ENCODE measurements at regions not wholly inside any gene's neighbourhood (a gene's known extent, or its start where the extent isn't known, plus 50 kb on each side); places are given as distances from the start of the nearest gene placed in this dataset.

DNA sequence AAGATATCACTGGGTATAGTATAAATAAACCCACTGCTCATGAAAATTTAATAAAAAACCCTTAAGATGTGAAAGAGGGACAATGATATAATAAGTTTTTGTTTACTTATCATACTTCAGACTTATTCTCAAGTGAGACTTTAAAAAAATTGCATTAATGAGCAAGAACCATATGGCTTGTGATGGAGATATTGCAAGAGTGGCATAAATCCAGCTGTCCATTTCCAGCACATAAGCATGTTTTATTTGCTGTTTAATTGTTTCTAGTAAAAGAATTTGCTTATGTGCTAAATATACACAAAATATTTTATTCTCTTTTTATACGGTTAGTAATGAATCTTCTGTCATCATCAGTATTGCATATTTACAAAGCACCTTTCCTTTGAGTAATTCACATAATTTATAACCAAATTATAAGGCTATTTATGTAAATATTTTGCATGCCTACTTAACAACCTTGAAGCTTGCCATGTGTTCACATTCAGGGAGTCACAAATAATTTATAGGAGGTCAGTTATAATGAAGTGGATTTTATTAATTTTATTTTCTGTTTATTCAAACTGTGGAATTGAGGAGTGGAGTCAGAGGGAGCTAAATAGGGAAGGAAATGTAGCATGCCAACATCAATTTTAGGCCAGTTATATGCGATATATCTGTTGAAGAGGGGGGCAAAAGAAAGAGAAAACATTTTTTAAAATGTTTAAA lies 318.5 kb upstream of the CWC22 start:
- DNase-seq (ENCODE audit: extremely low read depth in 1 of 2, low read depth in 1 of 2) = no peak

DNA sequence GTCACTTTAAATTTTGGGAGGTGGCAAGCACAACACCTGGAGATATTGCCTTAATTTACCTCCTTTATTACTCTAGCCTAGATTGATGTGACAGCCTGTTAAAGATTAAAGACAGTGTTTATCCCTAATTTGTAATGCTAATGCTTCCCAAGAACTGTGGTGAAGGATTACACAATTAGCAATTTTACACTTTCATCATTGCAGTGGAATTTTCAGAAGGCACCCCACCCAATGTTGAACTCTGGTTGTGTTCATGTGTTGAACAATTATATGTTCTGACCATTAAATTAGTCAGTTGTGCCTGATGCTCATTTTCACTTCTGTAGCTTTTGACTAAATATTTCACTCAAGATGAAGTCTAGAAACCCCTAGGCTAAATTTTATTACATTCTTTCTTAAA lies 317.1 kb upstream of the CWC22 start:
- DNase-seq (ENCODE audit: extremely low read depth in 1 of 2, low read depth in 1 of 2) = no peak

DNA sequence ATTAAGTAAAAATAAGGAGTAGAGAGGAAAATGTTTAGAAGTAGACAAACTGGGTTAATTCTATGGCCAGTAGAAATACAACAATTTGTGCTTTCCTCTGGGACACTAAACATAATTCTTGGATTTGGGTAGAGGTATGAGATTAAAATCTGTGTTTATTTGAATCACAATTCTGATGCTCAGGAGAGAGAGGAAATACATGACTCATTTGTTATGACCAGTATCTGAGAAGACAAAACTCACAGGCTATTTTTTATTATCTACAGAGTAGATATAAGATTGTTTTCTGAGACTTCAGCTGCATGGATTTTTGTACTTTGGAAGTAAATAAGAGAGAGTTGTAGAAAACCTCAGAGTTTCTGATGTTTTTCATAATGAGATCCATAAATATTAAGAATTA lies 315.7 kb upstream of the CWC22 start:
- DNase-seq (ENCODE audit: extremely low read depth in 1 of 2, low read depth in 1 of 2) = no peak

DNA sequence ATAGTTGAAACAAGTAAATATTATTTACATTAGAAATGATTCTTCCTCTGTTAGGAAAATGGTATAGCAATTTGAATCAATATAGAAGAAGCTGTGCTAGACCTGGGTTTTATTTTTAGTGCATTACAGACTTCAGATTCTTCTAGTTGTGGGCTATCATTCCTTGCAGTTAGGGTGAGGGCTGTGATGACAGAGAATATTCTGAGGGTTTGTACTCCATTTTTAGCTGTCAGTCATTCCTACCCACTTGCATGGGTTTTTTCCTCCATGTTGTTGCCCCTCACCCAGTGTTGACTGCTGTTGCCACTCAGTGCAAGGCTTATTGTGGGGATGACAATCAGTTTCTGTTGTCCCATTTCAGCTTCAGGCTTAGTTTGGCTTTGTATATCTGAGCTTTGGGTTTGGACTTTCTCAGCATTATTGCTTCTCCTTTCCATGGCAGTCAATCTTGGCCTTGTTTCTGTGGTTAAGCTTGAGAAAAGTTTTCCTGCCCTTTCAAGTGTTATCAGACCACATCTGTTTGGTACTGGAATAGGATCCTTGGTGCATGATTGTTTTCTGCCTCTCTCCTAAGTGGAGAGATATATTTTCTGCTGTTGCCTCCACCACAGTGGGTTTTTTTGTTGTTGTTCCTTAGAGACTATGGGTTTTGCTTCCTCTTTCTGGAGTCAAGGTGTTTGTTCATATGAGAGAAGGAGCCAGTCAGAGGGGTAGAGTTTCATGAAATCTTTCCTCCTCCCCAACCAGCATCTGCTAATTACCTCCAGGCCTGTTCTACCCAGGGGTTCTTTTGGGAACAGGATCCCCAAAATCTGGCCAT lies 312.7 kb upstream of the CWC22 start:
- DNase-seq (ENCODE audit: extremely low read depth in 1 of 2, low read depth in 1 of 2) = no peak

DNA sequence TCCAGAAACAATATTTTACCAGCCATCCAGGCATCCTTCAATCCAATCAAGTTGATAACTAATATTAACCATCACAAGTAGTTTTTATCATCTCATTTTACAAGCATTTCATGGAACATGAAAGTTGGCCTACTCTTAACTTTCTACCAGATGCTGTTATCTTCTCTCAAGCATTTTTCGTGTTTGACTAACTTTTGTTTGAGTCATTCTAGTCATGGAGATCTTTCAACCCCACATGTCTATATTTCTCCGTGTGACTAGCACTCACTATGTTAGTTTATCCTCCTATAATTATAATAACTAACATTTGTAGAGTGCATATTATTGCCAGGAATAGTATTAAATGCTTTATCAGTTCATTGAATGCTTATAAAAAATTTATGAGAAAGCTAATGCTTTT lies 307.0 kb upstream of the CWC22 start:
- no peak for DNase-seq (ENCODE audit: extremely low read depth in 1 of 2, low read depth in 1 of 2)

DNA sequence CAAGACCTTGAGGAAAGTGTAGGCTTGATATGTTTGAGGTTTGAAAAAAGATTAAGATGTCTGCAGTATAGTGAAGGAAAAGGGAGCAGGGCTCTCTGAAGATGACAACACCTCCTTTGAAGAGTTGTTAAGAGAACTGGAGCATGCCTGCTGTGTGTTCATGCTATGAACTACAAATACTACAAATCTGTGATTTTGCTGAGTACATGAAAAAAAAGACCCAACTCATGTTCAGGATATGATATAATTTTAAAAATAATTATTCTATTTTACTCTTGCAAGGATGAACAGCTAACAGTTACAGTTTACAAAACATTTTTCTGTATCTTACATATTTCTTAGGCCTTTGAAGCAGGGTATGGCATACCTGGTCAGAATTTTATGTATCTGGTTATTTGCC lies 305.4 kb upstream of the CWC22 start:
- DNase-seq (ENCODE audit: extremely low read depth in 1 of 2, low read depth in 1 of 2) = no peak

DNA sequence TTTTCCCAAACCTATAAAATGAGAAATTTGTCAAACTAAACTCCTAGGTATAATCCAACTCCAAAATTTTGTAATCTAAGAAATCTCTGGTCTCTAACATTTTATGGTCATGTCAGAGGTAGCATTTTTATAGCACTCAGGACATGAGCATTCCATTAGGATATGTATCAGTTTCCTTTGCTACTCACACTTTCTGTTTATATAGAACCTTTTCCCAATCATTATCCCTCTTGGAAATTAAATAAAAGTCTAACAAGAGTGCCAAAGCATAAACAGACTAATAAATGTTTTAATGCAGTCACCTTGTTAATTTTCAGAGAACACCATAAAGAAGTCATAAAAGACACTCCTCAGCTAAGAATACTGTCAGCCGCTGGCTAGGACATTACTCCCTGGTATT lies 300.0 kb upstream of the CWC22 start:
- DNase-seq (ENCODE audit: extremely low read depth in 1 of 2, low read depth in 1 of 2) = no peak

DNA sequence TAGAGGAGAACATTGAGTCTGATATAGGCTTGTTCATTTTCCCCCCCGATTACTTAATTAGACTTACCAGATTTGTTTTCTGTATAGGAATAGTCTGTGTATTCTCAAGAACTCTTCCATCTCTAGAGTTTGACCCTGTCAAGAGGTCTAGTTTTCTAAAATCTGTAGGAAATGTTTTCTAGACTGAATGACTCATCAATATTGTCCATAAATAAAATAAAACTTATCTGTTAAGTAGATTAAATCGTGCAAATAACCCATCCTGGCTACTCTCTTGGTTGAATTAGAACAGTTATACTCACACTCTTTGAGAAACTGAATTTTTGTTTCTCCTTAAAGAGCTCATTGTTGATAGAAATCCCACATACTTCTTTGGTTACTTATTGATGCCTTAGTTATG lies 299.2 kb upstream of the CWC22 start:
- DNase-seq (ENCODE audit: extremely low read depth in 1 of 2, low read depth in 1 of 2) = no peak

DNA sequence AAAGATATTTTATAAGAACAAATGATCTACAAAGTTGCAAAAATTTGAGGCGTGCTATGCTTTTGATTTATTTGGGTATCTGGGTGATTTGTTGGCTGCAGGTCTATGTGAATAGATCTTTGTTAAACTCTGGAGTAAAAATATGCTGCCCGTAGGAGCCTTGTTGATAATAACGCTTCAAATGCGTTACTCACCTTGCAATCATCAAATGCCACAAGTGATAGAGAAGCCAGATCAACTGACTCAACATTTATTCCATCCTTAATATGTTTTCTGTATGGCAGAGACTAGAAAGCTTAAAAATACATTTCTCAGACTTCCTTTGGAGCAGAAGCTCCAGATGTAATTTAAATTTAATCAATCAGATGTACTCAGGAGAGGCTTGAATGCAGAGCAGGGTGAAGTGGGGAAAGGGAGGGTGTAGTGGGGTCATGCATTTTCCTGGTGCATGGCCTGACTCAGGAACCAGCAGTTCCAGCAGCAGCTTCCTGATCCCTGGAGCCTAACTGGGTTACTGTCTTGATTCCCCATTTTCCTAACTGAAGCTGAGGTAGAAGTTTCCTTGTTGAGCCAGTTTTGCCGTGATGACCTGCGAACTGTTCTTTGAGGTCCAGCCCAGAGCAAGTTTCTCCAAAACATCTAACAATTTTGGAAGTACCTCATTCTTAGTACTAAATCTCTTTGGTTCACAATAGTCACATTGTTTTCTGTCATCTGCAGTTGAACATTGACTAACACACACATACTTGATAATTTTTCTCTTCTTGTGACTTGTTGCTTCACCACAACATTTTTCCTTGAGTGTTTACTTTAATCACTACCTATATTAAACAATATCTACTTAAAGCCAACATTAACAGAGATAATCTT lies 284.7 kb upstream of the CWC22 start:
- DNase-seq (ENCODE audit: extremely low read depth in 1 of 2, low read depth in 1 of 2) = no peak

DNA sequence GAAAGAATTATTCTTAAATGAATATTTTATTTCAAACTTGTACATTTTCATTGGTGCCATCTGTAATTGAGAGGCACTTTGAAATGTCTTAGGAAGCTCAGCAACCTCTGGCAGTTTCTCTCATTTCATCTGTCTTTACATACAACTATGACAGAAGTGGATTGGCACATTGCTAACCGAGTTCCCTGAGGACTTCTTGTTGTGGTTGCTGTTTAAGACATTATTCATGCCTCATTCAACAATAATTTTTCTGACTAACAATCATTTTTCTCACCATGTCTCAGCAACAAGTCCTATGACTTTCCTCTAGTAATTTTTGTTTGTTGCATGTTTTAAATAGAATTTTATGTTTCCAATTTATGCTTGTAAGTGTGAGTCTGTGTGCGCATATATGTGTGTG lies 284.0 kb upstream of the CWC22 start:
- no peak for DNase-seq (ENCODE audit: extremely low read depth in 1 of 2, low read depth in 1 of 2)

DNA sequence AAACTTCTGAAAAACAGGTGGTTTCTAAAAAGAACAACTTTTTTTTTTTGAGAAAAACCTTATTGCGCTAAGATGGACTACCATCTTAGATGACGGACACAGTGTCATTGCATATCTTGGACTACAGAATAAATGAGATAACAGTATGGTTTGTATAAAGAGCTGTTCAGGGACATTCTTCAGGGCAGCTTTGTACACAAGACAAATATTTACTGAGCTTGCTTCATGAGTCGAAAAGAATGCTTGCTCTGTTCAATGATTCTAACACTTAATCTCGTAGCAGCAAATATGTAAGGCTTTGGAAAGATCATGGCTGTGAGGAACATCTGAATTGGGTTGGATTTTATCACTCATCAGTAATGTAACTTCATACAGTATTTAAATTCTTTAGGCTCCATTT lies 282.5 kb upstream of the CWC22 start:
- no peak for DNase-seq (ENCODE audit: extremely low read depth in 1 of 2, low read depth in 1 of 2)

DNA sequence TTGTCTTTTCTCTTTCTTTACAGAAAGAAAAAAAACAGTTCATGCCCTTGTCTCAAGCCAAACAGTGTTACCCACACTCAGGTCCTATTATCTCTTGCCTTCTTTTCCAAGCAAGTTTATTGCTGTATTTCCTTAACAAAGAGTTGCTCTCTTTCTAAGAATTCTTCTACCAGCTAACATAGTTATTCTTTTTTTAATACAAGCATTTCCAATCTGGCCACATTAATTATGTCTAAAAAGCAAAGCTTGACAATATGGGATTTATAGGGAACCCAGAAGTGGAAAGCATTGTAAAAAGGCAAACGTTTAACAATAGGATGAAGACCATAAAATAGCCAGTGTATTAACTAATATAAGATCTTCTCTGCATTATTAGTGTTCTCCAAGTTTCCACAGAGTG lies 272.5 kb upstream of the CWC22 start:
- DNase-seq (ENCODE audit: extremely low read depth in 1 of 2, low read depth in 1 of 2) = no peak

DNA sequence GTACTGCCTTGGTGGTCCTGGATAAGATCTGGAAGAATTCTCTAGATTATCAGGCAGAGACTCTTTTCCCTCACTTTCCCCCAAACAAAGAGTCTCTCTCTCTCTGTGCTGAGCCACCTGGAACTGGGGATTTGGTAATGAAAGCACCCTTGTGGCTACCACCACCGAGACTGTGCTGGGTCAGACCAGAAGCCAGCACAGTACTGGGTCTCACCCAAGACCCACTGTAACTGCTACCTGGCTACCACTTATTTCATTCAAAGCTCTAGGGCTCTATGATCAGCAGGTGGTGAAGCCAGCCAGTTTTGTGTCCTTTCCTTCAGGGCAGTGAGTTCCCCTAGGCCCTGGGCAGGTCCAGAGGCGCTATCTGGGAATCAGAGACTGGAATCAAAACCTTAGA lies 269.6 kb upstream of the CWC22 start:
- DNase-seq (ENCODE audit: extremely low read depth in 1 of 2, low read depth in 1 of 2) = no peak

DNA sequence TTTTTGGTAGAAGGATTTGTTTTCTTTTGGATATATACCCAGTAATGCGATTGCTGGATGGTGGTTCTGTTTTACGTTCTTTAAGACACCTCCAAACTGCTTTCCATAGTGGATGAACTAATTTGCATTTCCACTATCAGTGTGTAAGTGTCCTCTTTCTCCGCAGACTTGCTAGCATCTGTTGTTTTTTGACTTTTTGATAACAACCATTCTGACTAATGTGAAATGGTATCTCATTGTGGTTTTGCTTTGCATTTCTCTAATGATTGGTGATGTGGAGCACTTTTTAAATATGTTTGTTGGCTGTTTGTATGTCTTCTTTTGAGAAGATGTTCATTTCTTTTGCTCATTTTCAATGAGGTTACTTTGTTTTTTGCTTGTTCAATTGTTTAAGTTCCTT lies 260.9 kb upstream of the CWC22 start:
- no peak for DNase-seq (ENCODE audit: extremely low read depth in 1 of 2, low read depth in 1 of 2)

DNA sequence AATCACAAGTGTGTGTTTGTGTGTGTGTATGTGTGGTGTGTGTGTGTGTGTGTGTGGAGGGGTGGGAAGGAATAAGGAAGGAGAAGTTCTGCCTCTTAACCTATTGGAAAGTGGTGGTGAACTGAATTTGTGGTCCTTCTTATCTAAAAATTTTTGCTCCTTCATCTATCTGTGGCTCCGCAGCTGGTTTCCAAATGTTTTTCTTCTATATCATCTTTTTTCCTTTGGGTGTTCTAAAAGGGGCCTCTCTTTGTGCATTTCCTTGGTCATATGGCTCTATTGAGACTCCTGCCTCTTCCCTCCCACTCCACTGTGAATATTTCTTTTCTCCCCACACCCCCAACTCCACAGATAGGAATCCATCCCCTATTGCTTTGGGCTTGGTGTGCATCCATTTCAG lies 254.9 kb upstream of the CWC22 start:
- no peak for DNase-seq (ENCODE audit: extremely low read depth in 1 of 2, low read depth in 1 of 2)

DNA sequence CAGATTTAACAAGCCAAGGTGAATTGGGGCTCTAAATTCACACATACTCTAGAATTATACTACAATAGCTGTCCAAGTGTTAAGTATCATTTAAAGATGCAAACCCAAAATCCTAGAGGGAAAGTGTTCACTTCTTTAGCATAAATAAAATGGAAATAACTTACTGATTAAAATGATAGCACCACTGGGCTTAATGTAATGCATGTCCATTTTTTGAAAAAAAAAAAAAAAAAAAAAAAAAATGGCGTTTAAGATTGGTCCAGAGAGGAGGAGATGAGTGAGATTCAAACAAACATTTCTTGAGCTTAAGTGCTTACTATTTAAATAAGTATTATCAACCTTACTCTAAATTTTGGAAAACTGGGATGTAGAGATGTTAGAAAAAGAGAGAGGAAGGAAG lies 251.5 kb upstream of the CWC22 start:
- DNase-seq (ENCODE audit: extremely low read depth in 1 of 2, low read depth in 1 of 2) = no peak

DNA sequence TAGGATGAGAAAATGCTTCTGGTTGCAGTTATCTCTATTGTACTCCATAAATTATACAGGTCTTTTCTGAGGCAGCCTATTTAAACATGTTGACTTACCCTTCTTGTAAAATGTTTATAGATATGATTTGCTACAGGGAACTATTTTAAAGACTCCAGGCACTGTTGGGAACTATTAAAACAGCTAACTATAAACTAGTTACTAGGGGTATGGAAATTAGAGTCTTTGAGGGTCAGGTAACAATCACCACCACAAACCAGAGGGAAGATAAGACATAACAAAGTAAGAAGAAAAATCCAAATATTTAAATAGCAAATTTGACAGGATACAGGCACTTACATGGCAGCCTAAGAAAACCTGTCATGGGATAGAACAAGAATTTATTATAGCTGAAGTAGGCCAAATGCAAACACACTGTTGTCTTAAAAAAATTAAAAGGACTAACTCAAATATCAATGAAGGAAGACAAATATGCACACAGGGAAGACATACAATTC lies 251.0 kb upstream of the CWC22 start:
- no peak for DNase-seq (ENCODE audit: extremely low read depth in 1 of 2, low read depth in 1 of 2)

DNA sequence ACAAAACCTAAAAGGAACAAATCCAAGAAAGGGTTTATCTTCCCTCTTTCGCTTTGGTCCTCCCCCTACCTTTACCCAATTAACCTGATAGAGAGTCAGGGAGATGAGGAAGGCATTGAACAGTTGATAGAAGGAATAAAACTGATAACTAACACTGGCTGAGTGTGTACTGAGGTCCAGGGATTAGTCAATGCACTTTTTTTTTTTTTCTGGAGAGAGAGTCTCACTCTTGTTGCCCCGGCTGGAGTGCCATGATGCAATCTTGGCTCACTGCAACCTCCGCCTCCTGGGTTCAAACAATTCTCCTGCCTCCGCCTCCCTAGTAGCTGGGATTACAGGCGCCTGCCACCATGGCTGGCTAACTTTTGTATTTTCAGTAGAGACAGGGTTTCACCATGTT lies 250.2 kb upstream of the CWC22 start:
- DNase-seq (ENCODE audit: extremely low read depth in 1 of 2, low read depth in 1 of 2) = no peak

DNA sequence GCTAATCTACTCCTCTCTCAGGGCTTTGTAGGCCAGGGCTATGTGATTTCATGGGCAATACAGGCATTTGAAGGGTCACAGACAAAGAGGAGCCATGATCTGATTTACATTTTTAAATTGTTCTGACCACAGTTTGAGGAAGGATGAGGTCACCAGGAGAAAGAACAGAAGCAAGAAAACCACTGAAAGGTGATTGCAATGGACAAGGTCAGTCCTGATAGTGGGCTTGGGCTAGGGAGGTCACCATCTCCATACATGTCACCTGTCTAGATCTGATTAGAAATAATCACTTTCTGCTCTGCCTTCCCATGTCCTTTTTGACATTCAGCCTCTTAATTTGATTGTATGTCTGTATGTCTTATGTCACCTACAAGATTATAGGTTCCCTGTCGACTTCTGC lies 248.9 kb upstream of the CWC22 start:
- no peak for DNase-seq (ENCODE audit: extremely low read depth in 1 of 2, low read depth in 1 of 2)

DNA sequence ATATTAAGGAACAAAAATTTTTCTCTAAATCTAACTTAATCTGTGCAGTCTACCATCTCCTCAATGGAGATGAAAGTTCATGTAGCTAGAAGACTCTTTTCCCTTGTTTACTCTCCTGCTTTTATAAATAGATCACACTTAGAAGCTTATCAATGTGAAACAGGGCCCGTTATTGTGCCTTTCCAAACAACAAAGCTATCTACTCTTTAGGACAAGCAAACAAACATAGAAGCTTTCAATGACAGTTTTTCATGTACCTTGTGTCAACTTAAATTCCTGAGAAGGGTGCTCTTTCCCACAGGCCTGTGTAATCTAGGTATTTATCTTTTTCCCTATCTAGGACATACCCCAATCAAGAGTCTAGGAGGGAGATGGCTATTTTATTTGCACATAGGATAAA lies 247.8 kb upstream of the CWC22 start:
- no peak for DNase-seq (ENCODE audit: extremely low read depth in 1 of 2, low read depth in 1 of 2)

DNA sequence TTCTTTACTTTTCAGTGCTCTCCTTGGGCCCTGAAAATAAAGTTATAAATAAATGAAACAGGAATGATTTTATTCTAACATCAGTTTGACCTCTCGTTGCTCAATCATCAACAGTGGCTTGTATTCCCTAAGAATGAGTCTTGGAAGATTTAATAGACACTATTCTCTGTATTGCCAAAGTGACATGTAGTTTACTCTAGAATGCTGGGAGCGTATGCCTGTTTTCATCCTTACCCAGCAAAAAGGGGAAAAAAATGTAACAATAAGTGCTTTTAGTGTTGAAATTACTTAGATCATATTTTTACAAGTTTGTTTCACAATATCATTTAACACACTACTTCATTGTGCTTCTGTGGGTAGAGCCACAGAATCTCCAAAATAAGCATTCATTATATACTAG lies 240.6 kb upstream of the CWC22 start:
- no peak for DNase-seq (ENCODE audit: extremely low read depth in 1 of 2, low read depth in 1 of 2)

DNA sequence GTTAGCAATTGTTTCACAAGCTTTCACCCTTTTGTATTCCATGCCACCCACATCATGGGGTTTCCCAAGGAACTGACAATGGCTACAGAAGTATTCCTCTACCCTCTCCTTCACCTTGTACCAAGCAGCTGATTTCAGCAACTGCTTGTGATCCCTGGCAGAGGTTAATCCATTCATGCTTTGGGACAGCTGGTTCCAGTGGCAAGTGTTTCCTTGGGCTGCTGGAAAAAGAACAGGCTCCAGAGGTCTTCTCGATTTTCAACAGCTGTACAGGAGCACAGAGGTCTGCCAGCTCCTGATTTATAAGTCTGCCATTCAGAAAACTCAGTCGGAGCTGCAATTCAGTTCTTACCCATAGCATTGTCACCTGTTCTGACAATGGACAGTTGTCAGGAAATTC lies 239.2 kb upstream of the CWC22 start:
- no peak for DNase-seq (ENCODE audit: extremely low read depth in 1 of 2, low read depth in 1 of 2)
